ENCODE measurements at regions not wholly inside any gene's neighbourhood (a gene's known extent, or its start where the extent isn't known, plus 50 kb on each side); places are given as distances from the start of the nearest gene placed in this dataset.

- no peak for TF ChIP-seq POLR2A (IDR thresholded peaks at IDR 0.05)
- TF ChIP-seq, protein P1, sequence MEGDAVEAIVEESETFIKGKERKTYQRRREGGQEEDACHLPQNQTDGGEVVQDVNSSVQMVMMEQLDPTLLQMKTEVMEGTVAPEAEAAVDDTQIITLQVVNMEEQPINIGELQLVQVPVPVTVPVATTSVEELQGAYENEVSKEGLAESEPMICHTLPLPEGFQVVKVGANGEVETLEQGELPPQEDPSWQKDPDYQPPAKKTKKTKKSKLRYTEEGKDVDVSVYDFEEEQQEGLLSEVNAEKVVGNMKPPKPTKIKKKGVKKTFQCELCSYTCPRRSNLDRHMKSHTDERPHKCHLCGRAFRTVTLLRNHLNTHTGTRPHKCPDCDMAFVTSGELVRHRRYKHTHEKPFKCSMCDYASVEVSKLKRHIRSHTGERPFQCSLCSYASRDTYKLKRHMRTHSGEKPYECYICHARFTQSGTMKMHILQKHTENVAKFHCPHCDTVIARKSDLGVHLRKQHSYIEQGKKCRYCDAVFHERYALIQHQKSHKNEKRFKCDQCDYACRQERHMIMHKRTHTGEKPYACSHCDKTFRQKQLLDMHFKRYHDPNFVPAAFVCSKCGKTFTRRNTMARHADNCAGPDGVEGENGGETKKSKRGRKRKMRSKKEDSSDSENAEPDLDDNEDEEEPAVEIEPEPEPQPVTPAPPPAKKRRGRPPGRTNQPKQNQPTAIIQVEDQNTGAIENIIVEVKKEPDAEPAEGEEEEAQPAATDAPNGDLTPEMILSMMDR (IDR thresholded peaks at IDR 0.05), result no peak
These were observed 182.0 kb downstream of the ANKRD50 start for GRCh38 chr4:124530464-124531077.
